CD4-positive, alpha-beta T cell treated with Interleukin-10 for 1 hour (primary cell): ENCODE measurements at regions not wholly inside any gene's neighbourhood (a gene's known extent, or its start where the extent isn't known, plus 50 kb on each side); places are given as distances from the start of the nearest gene placed in this dataset.
"Not testable (repeated sequence)": the region's sequence is repeated elsewhere in the genome, so short reads cannot be mapped to it uniquely, and the experiment has no call there.

Source experiments
- DNase-seq: peaks from one replicate; pipeline ENCODE4 v3.0.0-alpha.2; 2020

DNA sequence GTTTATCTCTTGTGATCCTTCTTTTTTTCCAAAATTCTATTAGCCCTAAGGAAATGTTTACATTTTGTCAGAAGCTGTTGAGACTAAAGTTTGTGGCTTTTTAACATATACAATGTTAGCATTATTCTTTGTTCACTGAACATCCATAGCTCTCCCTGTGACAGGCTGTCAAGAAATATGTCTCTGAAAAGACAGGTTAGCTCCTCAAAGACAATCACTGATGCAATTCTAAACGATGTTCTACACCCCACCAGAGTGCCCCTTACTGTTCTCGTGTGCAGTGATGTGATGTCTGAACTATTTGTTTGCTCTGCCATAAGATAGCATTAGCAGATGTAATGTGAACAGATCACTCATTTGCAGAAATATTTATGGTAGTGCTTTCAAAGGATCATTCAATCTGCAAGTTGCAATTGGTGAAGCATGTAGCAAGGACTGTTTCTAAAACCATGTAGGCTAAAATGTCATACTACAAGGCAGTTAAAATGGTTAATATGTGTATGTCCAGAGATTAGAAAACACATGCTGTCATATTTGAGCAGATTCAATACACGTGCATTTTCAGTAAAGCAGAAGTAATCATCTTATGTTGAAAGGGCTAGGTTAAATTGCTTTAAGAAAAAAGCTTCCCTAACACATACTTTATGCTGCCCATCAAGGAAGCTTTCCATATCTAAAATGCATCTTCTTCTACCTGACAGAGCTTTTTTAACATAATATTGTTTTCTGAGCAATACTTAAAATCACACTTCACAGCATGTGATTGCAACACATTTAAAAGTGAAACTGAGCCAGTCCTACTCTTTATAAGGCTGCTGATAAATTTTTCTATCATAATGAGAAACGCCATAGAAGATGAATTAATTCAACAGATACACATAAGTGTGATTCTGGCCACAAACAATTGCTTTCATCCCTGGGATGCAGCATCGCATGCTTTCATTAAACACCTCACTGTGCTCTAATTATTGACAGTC, 285.7 kb upstream of the UBE2E3 start:
- no peak for DNase-seq

GRCh38 chr2:180692322-180692721, 288.1 kb upstream of the UBE2E3 start:
- DNase-seq, result no peak

GRCh38 chr2:180691855-180692223, 288.6 kb upstream of the UBE2E3 start:
- DNase-seq, result not testable (repeated sequence)

GRCh38 chr2:180691186-180691854, 289.1 kb upstream of the UBE2E3 start:
- DNase-seq, result not testable (repeated sequence)

DNA sequence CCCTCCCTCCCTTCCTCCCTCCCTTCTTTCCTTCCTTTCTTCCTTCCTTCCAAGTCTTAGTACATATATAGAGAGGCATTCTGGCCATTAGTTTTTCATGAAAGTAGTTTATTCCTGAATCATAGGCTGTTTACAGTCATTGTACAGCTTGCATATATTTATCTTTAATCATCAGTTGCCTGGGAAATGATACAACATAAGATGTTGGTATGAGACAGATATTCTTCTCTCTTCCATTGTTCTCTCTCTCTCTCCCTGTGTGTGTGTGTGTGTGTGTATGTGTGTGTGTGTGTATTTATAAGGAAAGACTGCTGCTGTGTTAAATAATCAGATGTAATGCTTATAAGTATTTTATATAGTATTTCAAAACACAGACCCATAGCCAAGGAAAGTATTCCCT, 289.8 kb upstream of the UBE2E3 start:
- no peak for DNase-seq

DNA sequence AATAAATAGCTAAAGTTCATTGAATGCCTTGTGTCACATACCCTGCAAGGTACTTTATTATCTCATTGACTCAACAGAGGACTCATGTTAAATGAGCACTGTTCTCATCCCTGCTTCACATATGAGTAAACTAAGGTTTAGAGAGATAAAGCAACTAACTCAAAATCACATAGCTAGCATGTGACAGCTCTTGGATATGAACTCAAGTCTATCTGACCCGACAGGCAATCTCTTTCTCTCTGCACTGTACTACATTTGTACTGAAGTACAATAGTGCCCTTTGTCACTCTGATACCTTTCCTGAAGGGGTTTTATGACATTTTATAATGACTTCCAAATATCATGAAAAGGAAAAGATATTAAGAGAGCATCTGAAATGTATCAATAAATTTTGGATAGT, 297.5 kb upstream of the UBE2E3 start:
- DNase-seq, result no peak

DNA sequence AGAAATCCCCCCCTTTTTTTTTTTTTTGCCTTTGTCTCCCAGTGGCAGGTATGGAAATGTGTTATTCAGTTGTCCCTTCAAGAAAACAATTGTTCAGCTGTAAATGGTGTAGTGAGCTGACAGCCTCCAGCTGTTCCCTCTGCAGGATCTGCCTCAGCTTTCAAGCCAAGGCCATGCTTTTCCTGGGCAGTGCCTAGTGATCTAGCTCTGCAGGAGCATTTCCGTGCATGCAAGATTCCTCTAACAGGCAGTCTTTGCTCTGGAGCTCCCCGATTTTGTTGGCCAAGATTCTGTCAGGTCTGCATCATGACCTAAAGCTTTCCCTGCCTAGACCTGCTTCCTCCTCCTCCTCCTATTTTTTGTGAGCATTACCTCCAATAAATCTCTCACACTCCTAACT, 300.7 kb upstream of the UBE2E3 start:
- no peak for DNase-seq

GRCh38 chr2:180678625-180678972, 301.8 kb upstream of the UBE2E3 start:
- DNase-seq, result no peak

- no peak for DNase-seq
Measured at GRCh38 chr2:180677930-180678624, 302.3 kb upstream of the UBE2E3 start.

DNA sequence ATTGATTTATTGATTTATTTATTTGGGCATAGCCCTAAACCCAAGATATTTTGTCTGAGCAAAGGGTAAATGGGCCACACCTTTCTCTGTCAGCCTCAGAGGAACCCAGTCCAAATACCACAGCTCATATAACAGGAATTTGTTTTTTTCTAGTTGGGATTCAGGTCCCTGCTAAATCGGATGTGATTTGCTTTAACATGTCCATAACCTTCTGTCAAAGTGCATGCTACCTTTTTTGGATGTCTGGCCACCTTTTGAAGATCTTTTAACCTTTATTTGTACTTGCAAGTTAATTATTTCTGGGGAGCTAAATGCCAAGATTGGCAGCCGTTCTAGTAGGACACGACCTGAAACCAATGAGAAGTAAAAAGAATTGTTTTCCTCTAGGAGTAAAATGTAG, 303.2 kb upstream of the UBE2E3 start:
- DNase-seq, result no peak

DNA sequence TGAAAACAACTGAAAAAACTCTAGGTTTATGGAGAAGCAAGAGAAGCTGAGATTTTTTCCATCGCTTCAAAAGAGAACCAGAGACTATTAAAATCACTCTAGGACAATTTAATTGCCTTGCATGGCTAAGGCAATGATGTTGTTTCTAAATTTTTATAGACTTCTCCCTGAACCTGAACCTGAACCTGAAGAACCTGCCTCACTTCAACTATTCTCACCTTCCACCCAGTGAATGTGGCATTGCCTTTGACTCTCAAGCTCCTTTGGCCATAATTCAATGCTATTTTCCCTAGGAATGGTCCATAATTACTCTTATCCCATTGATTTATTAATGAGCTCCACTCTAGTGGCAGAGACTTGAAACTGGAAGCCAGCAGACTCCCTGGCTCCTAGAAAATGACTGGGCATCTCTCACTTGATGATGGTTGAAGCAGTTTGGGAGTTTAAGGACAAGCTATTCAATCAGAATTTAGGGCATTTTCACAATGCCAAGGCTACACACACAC, 303.8 kb upstream of the UBE2E3 start:
- DNase-seq, result no peak

- DNase-seq, result no peak
Measured at GRCh38 chr2:180675170-180675569, 305.2 kb upstream of the UBE2E3 start.

DNA sequence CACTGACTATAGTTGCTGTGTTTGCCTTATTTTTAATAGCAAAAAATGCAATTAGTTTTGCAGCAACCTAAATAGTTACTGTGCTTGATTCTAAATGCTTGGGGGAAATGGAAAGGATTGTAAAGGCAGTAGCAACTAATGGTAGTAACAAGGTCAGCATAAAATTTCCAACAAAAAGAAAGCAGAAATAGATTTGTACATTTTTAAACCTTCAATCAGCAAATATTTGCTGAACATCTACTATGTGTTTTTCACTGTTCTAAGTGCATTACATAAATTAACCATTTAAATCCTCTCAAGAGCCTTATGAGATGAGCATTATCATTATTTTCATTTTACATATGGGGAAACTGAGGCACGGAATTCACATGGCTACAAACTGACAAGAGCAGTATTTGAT, 308.0 kb upstream of the UBE2E3 start:
- no peak for DNase-seq

DNA sequence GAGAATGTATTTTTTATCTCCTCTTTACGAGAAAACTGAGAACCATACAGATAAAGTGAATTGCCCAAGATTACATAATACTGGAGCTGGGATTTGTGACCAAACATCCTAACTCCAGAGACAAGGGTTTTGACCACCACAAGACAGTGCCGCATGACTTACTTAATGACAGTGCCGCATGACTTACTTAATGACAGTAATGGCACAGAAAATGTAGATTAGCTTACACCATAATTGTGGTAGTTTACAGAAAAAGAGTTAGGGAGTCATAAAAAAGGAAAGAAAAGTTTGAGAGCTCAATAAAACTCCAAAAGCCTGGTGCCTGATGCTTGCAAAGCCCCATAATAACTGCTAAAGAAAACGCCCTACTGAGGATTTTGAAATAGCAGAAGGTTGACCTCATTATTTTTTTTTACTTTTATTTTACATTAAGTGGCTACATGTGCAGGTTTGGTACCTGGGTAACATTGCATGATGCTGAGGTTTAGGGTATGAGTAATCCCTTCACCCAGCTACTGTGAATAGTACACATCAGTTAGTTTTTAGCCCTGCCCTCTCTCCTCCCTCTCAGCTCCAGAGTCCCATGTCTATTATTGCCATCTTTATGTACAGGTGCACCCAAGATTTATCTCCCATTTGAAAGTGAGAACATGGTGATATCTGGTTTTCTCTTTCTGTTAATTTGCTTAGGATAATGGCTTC, 310.0 kb upstream of the UBE2E3 start:
- no peak for DNase-seq

DNA sequence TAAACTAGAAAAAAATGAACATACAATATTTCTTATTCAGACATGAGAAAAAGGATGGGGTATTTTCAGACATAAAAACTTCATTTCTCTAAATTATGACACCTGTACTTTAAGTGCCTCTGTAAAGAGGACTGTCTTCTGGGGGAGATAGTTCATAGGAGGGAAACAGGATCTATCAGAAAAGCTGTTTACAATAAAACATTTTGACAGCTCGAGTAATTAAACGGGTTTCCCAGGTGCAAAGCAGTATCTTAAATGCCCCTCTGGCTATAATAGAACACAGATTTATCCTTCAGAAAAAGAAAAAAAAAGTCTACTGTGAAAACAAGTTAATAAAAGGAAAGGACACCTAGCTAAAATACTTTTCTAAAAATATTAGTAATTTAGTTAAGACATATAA, 311.4 kb upstream of the UBE2E3 start:
- DNase-seq, result no peak

DNA sequence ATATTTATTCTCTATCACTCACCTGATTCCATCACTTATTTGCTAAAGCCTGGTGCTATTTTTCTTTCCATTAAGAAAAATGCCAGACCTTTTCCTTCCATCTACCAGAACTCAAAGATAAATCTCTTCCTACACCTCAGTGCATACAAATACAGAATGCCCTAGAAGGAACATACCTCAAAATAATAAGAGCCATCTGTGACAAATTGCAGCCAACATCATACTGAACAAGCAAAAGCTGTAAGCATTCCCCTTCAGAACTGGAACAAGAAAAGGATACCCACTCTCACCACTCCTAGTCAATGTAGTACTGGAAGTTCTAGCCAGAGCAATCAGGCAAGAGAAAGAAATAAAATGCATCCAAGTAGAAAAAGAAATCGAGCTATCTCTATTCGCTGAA, 315.9 kb upstream of the UBE2E3 start:
- DNase-seq, result no peak

GRCh38 chr2:180662941-180663471, 317.4 kb upstream of the UBE2E3 start:
- no peak for DNase-seq

DNA sequence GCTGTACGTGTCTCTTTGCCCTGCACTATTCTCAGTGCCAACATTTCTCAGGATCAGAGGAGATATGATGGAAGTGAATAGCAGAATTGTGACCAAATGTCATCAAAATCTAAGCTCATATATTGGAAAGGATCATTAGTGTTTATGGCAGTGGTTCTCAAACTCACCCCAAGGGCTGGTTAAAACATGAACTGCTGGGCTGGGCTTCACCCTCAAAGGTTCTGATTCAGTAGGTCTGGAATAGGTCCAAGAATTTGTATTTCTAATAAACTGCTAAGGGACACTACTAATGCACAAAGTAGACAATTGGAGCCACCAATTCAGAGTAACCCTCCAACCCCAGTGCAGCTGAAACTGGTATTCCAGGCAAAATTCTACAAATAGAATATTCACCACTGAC, 317.9 kb upstream of the UBE2E3 start:
- no peak for DNase-seq

GRCh38 chr2:180661686-180662030, 318.7 kb upstream of the UBE2E3 start:
- DNase-seq, result no peak

GRCh38 chr2:180660881-180661685, 319.3 kb upstream of the UBE2E3 start:
- DNase-seq, result no peak

DNA sequence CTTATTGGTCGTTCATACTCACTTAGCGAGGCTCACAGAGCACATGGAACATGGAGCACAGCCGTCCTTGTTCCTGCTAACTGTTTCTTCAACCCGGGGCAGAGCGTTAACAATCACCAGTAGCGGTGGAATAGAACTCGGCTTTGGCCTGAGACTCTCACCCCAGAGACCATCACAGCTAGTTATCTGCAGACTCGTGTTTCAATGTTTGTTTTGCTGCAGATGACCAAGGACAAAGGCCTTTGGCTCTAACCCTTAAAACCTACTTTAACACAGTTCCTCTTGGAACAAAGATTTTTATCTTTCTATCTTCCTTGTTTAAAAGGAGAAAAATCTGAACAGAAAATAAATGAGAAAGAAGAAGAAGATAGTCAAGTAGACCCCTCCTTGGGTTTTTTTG, 320.2 kb upstream of the UBE2E3 start:
- no peak for DNase-seq

DNA sequence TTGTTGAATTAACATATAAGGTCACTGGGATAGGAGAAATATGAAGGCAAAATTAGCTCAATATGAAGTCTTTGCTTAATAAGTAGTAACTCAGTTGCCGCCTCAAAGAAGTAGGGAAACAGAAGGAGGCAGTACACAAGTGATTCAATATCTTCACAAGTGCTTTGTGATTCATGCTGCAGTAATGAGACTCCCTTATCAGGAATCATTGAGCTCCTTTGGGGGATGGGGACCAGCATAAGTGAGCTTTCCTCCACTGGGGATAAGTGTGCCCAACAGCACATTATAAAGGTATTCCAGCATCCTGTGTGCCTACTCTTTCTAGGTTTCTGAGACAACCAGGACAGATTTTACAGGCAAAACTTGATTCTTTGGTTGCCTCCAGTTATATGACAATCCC, 323.4 kb upstream of the UBE2E3 start:
- no peak for DNase-seq
